Sigmoid colon (tissue), 4 donors: ENCODE measurements at regions not wholly inside any gene's neighbourhood (a gene's known extent, or its start where the extent isn't known, plus 50 kb on each side); places are given as distances from the start of the nearest gene placed in this dataset.

Source experiments
- POLR2A ChIP-seq, 2 donors: fragments of 450-650 bp; IDR thresholded peaks; one replicate each; pipeline ENCODE4 v1.6.1; 2016; ENCODE audit warnings: antibody characterized with exemption in 2 of 2, mild to moderate bottlenecking in 2 of 2, moderate library complexity in 2 of 2
- POLR2AphosphoS5 ChIP-seq, 4 donors: sonication (generic); formaldehyde crosslinking; IDR thresholded peaks; one replicate each; pipeline ENCODE4 v1.6.1; 2017; ENCODE audit warnings: antibody characterized with exemption in 4 of 4
- TF ChIP-seq, protein P1 (sequence below), 4 experiments: fragments of 450-650 bp in 3 of 4; fragments of 200-600 bp in 1 of 4; IDR thresholded peaks; one replicate each; pipeline ENCODE4 v1.5.1; 2016 to 2019; ENCODE audit warnings: antibody characterized with exemption in 4 of 4, mild to moderate bottlenecking in 3 of 4, moderate library complexity in 2 of 4

DNA sequence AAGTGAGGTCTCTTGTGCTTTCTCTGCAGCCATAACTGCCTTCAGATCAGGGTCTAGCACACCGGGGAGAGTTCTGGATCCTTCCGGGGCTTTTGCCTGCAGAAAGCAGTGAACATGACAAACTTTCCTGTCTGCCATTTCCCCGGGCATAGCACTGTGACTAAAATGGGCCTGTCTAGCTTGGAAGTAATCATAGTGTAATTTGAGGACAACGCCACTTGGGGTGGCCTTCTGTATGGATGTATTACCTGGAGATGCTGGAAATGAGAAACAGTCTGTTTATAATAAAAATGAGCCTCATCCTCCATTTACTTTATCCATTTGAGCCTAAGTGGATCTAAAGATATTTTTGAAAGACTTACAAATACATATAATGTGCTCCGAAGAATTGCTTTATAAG is 453.7 kb downstream of the VRK1 start:
- TF ChIP-seq, protein P1, sequence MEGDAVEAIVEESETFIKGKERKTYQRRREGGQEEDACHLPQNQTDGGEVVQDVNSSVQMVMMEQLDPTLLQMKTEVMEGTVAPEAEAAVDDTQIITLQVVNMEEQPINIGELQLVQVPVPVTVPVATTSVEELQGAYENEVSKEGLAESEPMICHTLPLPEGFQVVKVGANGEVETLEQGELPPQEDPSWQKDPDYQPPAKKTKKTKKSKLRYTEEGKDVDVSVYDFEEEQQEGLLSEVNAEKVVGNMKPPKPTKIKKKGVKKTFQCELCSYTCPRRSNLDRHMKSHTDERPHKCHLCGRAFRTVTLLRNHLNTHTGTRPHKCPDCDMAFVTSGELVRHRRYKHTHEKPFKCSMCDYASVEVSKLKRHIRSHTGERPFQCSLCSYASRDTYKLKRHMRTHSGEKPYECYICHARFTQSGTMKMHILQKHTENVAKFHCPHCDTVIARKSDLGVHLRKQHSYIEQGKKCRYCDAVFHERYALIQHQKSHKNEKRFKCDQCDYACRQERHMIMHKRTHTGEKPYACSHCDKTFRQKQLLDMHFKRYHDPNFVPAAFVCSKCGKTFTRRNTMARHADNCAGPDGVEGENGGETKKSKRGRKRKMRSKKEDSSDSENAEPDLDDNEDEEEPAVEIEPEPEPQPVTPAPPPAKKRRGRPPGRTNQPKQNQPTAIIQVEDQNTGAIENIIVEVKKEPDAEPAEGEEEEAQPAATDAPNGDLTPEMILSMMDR (IDR thresholded peaks at IDR 0.05): no peak
- TF ChIP-seq POLR2A (IDR thresholded peaks at IDR 0.05) (no peak), POLR2AphosphoS5 (IDR thresholded peaks at IDR 0.05) (no peak)
